Neuronal stem cell (in vitro differentiated cells): ENCODE measurements at regions not wholly inside any gene's neighbourhood (a gene's known extent, or its start where the extent isn't known, plus 50 kb on each side); places are given as distances from the start of the nearest gene placed in this dataset.

ENCODE experiments used
- DNase-seq: peaks from one replicate; pipeline ENCODE4 v3.0.0-alpha.2; 2013; ENCODE audit warnings: low spot score
- H2AFZ ChIP-seq: one replicate; pipeline ENCODE4 v1.6.1; 2013; ENCODE audit warnings: mild to moderate bottlenecking, low read length, inconsistent platforms
- H2AK5ac ChIP-seq: 2 replicates; pipeline ENCODE4 v1.6.1; 2013; ENCODE audit warnings: low read depth, mild to moderate bottlenecking, inconsistent platforms, low read length, moderate library complexity, mixed read lengths
- H2BK120ac ChIP-seq: 2 replicates; pipeline ENCODE4 v1.6.1; 2013; ENCODE audit warnings: low read depth, mild to moderate bottlenecking, inconsistent platforms, low read length, moderate library complexity, mixed read lengths
- H2BK12ac ChIP-seq: one replicate; pipeline ENCODE4 v1.6.1; 2013; ENCODE audit warnings: low read length, inconsistent platforms
- H2BK15ac ChIP-seq: 2 replicates; pipeline ENCODE4 v1.6.1; 2013; ENCODE audit warnings: mild to moderate bottlenecking, low read length, inconsistent platforms, mixed read lengths
- H2BK5ac ChIP-seq: one replicate; pipeline ENCODE4 v1.6.1; 2013; ENCODE audit warnings: inconsistent platforms, mild to moderate bottlenecking, low read length, moderate library complexity
- H3K14ac ChIP-seq: one replicate; pipeline ENCODE4 v1.6.1; 2013; ENCODE audit warnings: low read length, inconsistent platforms
- H3K18ac ChIP-seq: 2 replicates; pipeline ENCODE4 v1.6.1; 2013; ENCODE audit warnings: low read length, inconsistent platforms
- H3K23ac ChIP-seq: 2 replicates; pipeline ENCODE4 v1.6.1; 2013; ENCODE audit warnings: low read depth, mild to moderate bottlenecking, mixed read lengths, low read length, inconsistent platforms; ENCODE audit not compliant: poor library complexity
- H3K27ac ChIP-seq: replicated peaks from 3 replicates; pipeline ENCODE4 v1.5.1; 2013; ENCODE audit warnings: low read length, inconsistent platforms
- H3K27me3 ChIP-seq, 3 experiments: 2 replicates each; pipeline ENCODE4 v1.6.1; 2013; ENCODE audit warnings: low read length in 3 of 3, mild to moderate bottlenecking in 2 of 3, inconsistent platforms in 1 of 3, low read depth in 1 of 3, mixed read lengths in 1 of 3, moderate library complexity in 1 of 3; ENCODE audit not compliant: control insufficient read depth in 3 of 3, insufficient read depth in 3 of 3
- H3K36me3 ChIP-seq, 2 donors: replicated peaks in 1 of 2; 2 replicates each; pipeline ENCODE4 v1.6.1; 2013; ENCODE audit warnings: low read length in 2 of 2; ENCODE audit not compliant: control insufficient read depth in 2 of 2, insufficient read depth in 2 of 2
- H3K4ac ChIP-seq: 2 replicates; pipeline ENCODE4 v1.6.1; 2013; ENCODE audit warnings: inconsistent platforms, mild to moderate bottlenecking, low read length, moderate library complexity
- H3K4me1 ChIP-seq, 2 donors: 1 replicate in 1 of 2; 2 replicates in 1 of 2; pipeline ENCODE4 v1.6.1; 2013; ENCODE audit warnings: low read length in 2 of 2, low read depth in 1 of 2; ENCODE audit not compliant: control insufficient read depth in 2 of 2, insufficient read depth in 1 of 2
- H3K4me2 ChIP-seq: one replicate; pipeline ENCODE4 v1.6.1; 2013; ENCODE audit warnings: mild to moderate bottlenecking, low read length, inconsistent platforms; ENCODE audit not compliant: insufficient read depth, poor library complexity, severe bottlenecking
- H3K4me3 ChIP-seq, 2 donors: 2 replicates each; pipeline ENCODE4 v1.5.1; 2013; ENCODE audit warnings: low read length in 2 of 2, mild to moderate bottlenecking in 2 of 2, inconsistent platforms in 1 of 2, moderate library complexity in 1 of 2
- H3K79me1 ChIP-seq: one replicate; pipeline ENCODE4 v1.6.1; 2013; ENCODE audit warnings: low read depth, mild to moderate bottlenecking, inconsistent platforms, low read length, moderate library complexity
- H3K9ac ChIP-seq: one replicate; pipeline ENCODE4 v1.6.1; 2013; ENCODE audit warnings: mild to moderate bottlenecking, low read depth, low read length, inconsistent platforms; ENCODE audit not compliant: poor library complexity
- H3K9me3 ChIP-seq, 2 donors: replicated peaks in 1 of 2; 2 replicates each; pipeline versions ENCODE3 to v1.6.1; 2013; ENCODE audit warnings: low read length in 2 of 2, mild to moderate bottlenecking in 2 of 2, inconsistent platforms in 1 of 2, low read depth in 1 of 2, mixed read lengths in 1 of 2, moderate library complexity in 1 of 2; ENCODE audit not compliant: control insufficient read depth in 2 of 2, insufficient read depth in 1 of 2
- H4K8ac ChIP-seq: one replicate; pipeline ENCODE4 v1.6.1; 2013; ENCODE audit warnings: low read depth, mild to moderate bottlenecking, inconsistent platforms, low read length, moderate library complexity
- H4K91ac ChIP-seq: one replicate; pipeline ENCODE4 v1.6.1; 2013; ENCODE audit warnings: low read length, low read depth, mild to moderate bottlenecking, inconsistent platforms; ENCODE audit not compliant: poor library complexity
- WGBS, 2 donors: extraction: QIAGEN DNeasy Blood & Tissue Kit; methylation state at CpG; one replicate each; pipeline ENCODE4 v1.1.7; 2013; ENCODE audit warnings: missing lambda C conversion rate in 2 of 2, mixed read lengths in 1 of 2; ENCODE audit not compliant: insufficient read length in 2 of 2, insufficient replicate concordance in 1 of 2; ENCODE audit errors: extremely low coverage in 2 of 2; 5-methylcytosine and 5-hydroxymethylcytosine counted together

GRCh38 chr5:60323596-60323995 is 376.4 kb downstream of the DEPDC1B start:
- peak overlapping the region; percentile 26 for H3K27ac ChIP-seq
- no peak overlapping the region for H3K4me3 ChIP-seq
- no peak overlapping the region for H4K91ac ChIP-seq
- H3K27me3 ChIP-seq, result no peaks in the 10 kb centered on the region
- no peak overlapping the region for H2BK120ac ChIP-seq
- no peak overlapping the region for H3K4me2 ChIP-seq
- peaks cover 0 to 2% of the 10 kb centered on the region in 2 donors for H3K9me3 ChIP-seq
- H2BK12ac ChIP-seq, result no peak overlapping the region
- H3K4ac ChIP-seq, result no peak overlapping the region
- H3K18ac ChIP-seq, result no peak overlapping the region
- H3K4me1 ChIP-seq, result peaks cover 0 to 3% of the 10 kb centered on the region in 2 donors
- no peak overlapping the region for H3K14ac ChIP-seq
- no CpG with 5 or more reads among the region's 3 CpGs for WGBS, 2 donors
- peak; percentile 36 for DNase-seq
- no peak overlapping the region for H4K8ac ChIP-seq
- H2AK5ac ChIP-seq, result no peak overlapping the region
- H3K9ac ChIP-seq, result no peak overlapping the region
- H2AFZ ChIP-seq, result no peak overlapping the region
- no peak overlapping the region for H2BK5ac ChIP-seq
- H3K79me1 ChIP-seq, result no peaks in the 10 kb centered on the region
- no peak overlapping the region for H2BK15ac ChIP-seq
- no peak overlapping the region for H3K23ac ChIP-seq
- no peaks in the 10 kb centered on the region for H3K36me3 ChIP-seq

- H3K4me3 ChIP-seq, result no peak overlapping the region
Measured at GRCh38 chr5:60312098-60312497, 387.9 kb downstream of the DEPDC1B start.

GRCh38 chr5:60299944-60300343 is 400.0 kb downstream of the DEPDC1B start:
- Histone ChIP-seq H3K14ac (no peak overlapping the region), H3K9me3 (no peaks in the 10 kb centered on the region), H2BK15ac (no peak overlapping the region), H2AK5ac (no peak overlapping the region), H3K27me3 (no peaks in the 10 kb centered on the region), H2BK120ac (no peak overlapping the region), H3K36me3 (no peaks in the 10 kb centered on the region), H2BK5ac (no peak overlapping the region), H2AFZ (no peak overlapping the region), H3K4me1 (no peaks in the 10 kb centered on the region), H3K4me3 (no peak overlapping the region), H4K91ac (no peak overlapping the region), H3K9ac (no peak overlapping the region), H3K4ac (no peak overlapping the region), H4K8ac (no peak overlapping the region), H3K27ac (no peak overlapping the region), H3K18ac (no peak overlapping the region), H3K23ac (no peak overlapping the region), H2BK12ac (no peak overlapping the region), H3K79me1 (no peaks in the 10 kb centered on the region), H3K4me2 (no peak overlapping the region)
- no CpG with 5 or more reads among the region's 2 CpGs for WGBS, 2 donors
- DNase-seq, result no peak

More at GRCh38 chr5:60312098-60312497, 387.9 kb downstream of the DEPDC1B start:
- no peaks in the 10 kb centered on the region for H3K27me3 ChIP-seq
- no CpG with 5 or more reads among the region's 2 CpGs for WGBS, 2 donors
- H2BK120ac ChIP-seq, result no peak overlapping the region
- H3K18ac ChIP-seq, result no peak overlapping the region
- no peak overlapping the region for H2BK12ac ChIP-seq
- no peak overlapping the region for H4K91ac ChIP-seq
- H2BK5ac ChIP-seq, result no peak overlapping the region
- H3K36me3 ChIP-seq, result no peaks in the 10 kb centered on the region
- no peak overlapping the region for H3K4ac ChIP-seq
- no peak overlapping the region for H3K23ac ChIP-seq
- H3K9me3 ChIP-seq, result no peaks in the 10 kb centered on the region
- H2BK15ac ChIP-seq, result no peak overlapping the region
- H3K27ac ChIP-seq, result no peak overlapping the region
- no peak overlapping the region for H3K9ac ChIP-seq
- H3K4me1 ChIP-seq, result no peaks in the 10 kb centered on the region
- no peak overlapping the region for H4K8ac ChIP-seq
- no peaks in the 10 kb centered on the region for H3K79me1 ChIP-seq
- DNase-seq, result no peak
- H2AFZ ChIP-seq, result no peak overlapping the region
- no peak overlapping the region for H3K4me2 ChIP-seq
- H2AK5ac ChIP-seq, result no peak overlapping the region
- no peak overlapping the region for H3K14ac ChIP-seq

- Histone ChIP-seq H4K91ac (no peak overlapping the region), H3K4me1 (no peaks in the 10 kb centered on the region), H4K8ac (no peak overlapping the region), H2AK5ac (no peak overlapping the region), H3K4ac (no peak overlapping the region), H3K4me3 (no peak overlapping the region), H3K27me3 (no peaks in the 10 kb centered on the region), H2BK120ac (no peak overlapping the region), H3K9ac (no peak overlapping the region), H3K23ac (no peak overlapping the region), H3K4me2 (no peak overlapping the region), H3K9me3 (no peaks in the 10 kb centered on the region), H2BK12ac (no peak overlapping the region), H3K27ac (no peak overlapping the region), H3K36me3 (no peaks in the 10 kb centered on the region), H3K79me1 (no peaks in the 10 kb centered on the region), H2BK15ac (no peak overlapping the region), H3K14ac (no peak overlapping the region), H3K18ac (no peak overlapping the region), H2AFZ (no peak overlapping the region), H2BK5ac (no peak overlapping the region)
- no peak for DNase-seq
- WGBS, 2 donors, result no CpG with 5 or more reads among the region's 1 CpG
Measured at GRCh38 chr5:60297658-60298057, 402.3 kb downstream of the DEPDC1B start.
